ENCODE measurements at regions not wholly inside any gene's neighbourhood (a gene's known extent, or its start where the extent isn't known, plus 50 kb on each side); places are given as distances from the start of the nearest gene placed in this dataset.
"Not testable (repeated sequence)": the region's sequence is repeated elsewhere in the genome, so short reads cannot be mapped to it uniquely, and the experiment has no call there.

- DNase-seq = no peak
Observed at GRCh38 chr13:69234171-69234570, 873.5 kb upstream of the ATXN8OS start.

GRCh38 chr13:69226427-69226826 lies 881.2 kb upstream of the ATXN8OS start:
- no peak for DNase-seq

GRCh38 chr13:69221633-69222498 lies 885.8 kb upstream of the ATXN8OS start:
- not testable (repeated sequence) for DNase-seq

- DNase-seq = no peak
Observed at GRCh38 chr13:69213396-69213795, 894.2 kb upstream of the ATXN8OS start.

GRCh38 chr13:69204620-69205019 lies 903.0 kb upstream of the ATXN8OS start:
- no peak for DNase-seq

- DNase-seq = no peak
Observed at GRCh38 chr13:69202996-69203395, 904.6 kb upstream of the ATXN8OS start.

- DNase-seq = no peak
Observed at GRCh38 chr13:69199664-69200063, 908.0 kb upstream of the ATXN8OS start.

- no peak for DNase-seq
Observed at GRCh38 chr13:69198706-69199105, 908.9 kb upstream of the ATXN8OS start.

- DNase-seq = no peak
Observed at GRCh38 chr13:69194130-69194529, 913.5 kb upstream of the ATXN8OS start.

- no peak for DNase-seq
Observed at GRCh38 chr13:69180034-69180433, 927.6 kb upstream of the ATXN8OS start.

GRCh38 chr13:69178000-69178399 lies 929.6 kb upstream of the ATXN8OS start:
- DNase-seq = no peak

GRCh38 chr13:69168436-69168835 lies 939.2 kb upstream of the ATXN8OS start:
- no peak for DNase-seq

- DNase-seq = no peak
Observed at GRCh38 chr13:69155136-69155535, 952.5 kb upstream of the ATXN8OS start.

GRCh38 chr13:69142101-69142500 lies 965.5 kb upstream of the ATXN8OS start:
- no peak for DNase-seq

GRCh38 chr13:69124996-69125395 lies 982.6 kb upstream of the ATXN8OS start:
- DNase-seq = no peak

GRCh38 chr13:69109891-69110525 lies 997.6 kb upstream of the ATXN8OS start:
- DNase-seq = no peak

GRCh38 chr13:69108486-69108885 lies 999.1 kb upstream of the ATXN8OS start:
- no peak for DNase-seq

- no peak for DNase-seq
Observed at GRCh38 chr13:69107436-69107835, 1000.2 kb upstream of the ATXN8OS start.

- no peak for DNase-seq
Observed at GRCh38 chr13:69101841-69102240, 1005.8 kb upstream of the ATXN8OS start.

GRCh38 chr13:69094485-69094884 lies 1013.1 kb upstream of the ATXN8OS start:
- no peak for DNase-seq

- DNase-seq = no peak
Observed at GRCh38 chr13:69092615-69093322, 1014.9 kb upstream of the ATXN8OS start.

GRCh38 chr13:69077267-69077666 lies 1030.4 kb upstream of the ATXN8OS start:
- DNase-seq = no peak

- no peak for DNase-seq
Observed at GRCh38 chr13:69069554-69070133, 1038.0 kb upstream of the ATXN8OS start.
